ENCODE measurements at regions not wholly inside any gene's neighbourhood (a gene's known extent, or its start where the extent isn't known, plus 50 kb on each side); places are given as distances from the start of the nearest gene placed in this dataset.
"Not testable (repeated sequence)": the region's sequence is repeated elsewhere in the genome, so short reads cannot be mapped to it uniquely, and the experiment has no call there.

- H3K4me1 ChIP-seq (ENCODE audit: control insufficient read depth, insufficient read depth, low read length): no peaks in the 10 kb centered on the region
- H3K4me3 ChIP-seq (ENCODE audit: low read depth, low read length): no peak overlapping the region
- no peaks in the 10 kb centered on the region for H3K27me3 ChIP-seq (ENCODE audit: control insufficient read depth, insufficient read depth, low read length)
- no peak overlapping the region for H3K9ac ChIP-seq (ENCODE audit: low read depth, low read length)
- no peaks in the 10 kb centered on the region for H3K9me3 ChIP-seq (ENCODE audit: control insufficient read depth, insufficient read depth, low read length)
- H3K36me3 ChIP-seq (ENCODE audit: control insufficient read depth, insufficient read depth, low read length): no peaks in the 10 kb centered on the region
Measured at GRCh38 chr4:71872767-71873415, 89.0 kb upstream of the GC start.

- Histone ChIP-seq H3K36me3 (ENCODE audit: control insufficient read depth, insufficient read depth, low read length) (no peaks in the 10 kb centered on the region), H3K27me3 (ENCODE audit: control insufficient read depth, insufficient read depth, low read length) (no peaks in the 10 kb centered on the region), H3K4me3 (ENCODE audit: low read depth, low read length) (no peak overlapping the region), H3K9me3 (ENCODE audit: control insufficient read depth, insufficient read depth, low read length) (no peaks in the 10 kb centered on the region), H3K4me1 (ENCODE audit: control insufficient read depth, insufficient read depth, low read length) (peaks cover 10% of the 10 kb centered on the region), H3K9ac (ENCODE audit: low read depth, low read length) (no peak overlapping the region)
Measured at GRCh38 chr4:71878376-71878775, 94.5 kb upstream of the GC start.

GRCh38 chr4:71882113-71882841 lies 98.4 kb upstream of the GC start:
- H3K9me3 ChIP-seq (ENCODE audit: control insufficient read depth, insufficient read depth, low read length): no peaks in the 10 kb centered on the region
- no peaks in the 10 kb centered on the region for H3K36me3 ChIP-seq (ENCODE audit: control insufficient read depth, insufficient read depth, low read length)

GRCh38 chr4:71900366-71900765 lies 116.5 kb upstream of the GC start:
- not testable (repeated sequence) for H3K4me3 ChIP-seq (ENCODE audit: low read depth, low read length); H3K36me3 ChIP-seq (ENCODE audit: control insufficient read depth, insufficient read depth, low read length); H3K4me1 ChIP-seq (ENCODE audit: control insufficient read depth, insufficient read depth, low read length); H3K9ac ChIP-seq (ENCODE audit: low read depth, low read length); H3K27me3 ChIP-seq (ENCODE audit: control insufficient read depth, insufficient read depth, low read length); H3K9me3 ChIP-seq (ENCODE audit: control insufficient read depth, insufficient read depth, low read length)

More at GRCh38 chr4:71882113-71882841, 98.4 kb upstream of the GC start:
- Histone ChIP-seq H3K4me1 (ENCODE audit: control insufficient read depth, insufficient read depth, low read length) (peaks cover 10% of the 10 kb centered on the region), H3K4me3 (ENCODE audit: low read depth, low read length) (no peak overlapping the region), H3K27me3 (ENCODE audit: control insufficient read depth, insufficient read depth, low read length) (no peaks in the 10 kb centered on the region), H3K9ac (ENCODE audit: low read depth, low read length) (no peak overlapping the region)

DNA sequence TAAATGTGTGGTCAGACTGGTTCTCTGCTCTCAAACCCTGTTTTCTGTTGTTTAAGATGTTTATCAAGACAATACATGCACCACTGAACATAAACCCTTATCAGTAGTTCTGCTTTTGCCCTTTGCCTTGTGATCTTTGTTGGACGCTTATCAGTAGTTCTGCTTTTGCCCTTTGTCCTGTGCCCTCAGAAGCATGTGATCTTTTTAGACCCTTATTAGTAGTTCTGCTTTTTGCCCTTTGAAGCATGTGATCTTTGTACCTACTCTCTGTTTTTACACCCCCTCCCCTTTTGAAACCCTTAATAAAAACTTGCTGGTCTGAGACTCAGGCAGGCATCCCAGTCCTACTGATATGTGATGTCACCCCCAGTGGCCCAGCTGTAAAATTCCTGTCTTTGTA lies 121.7 kb upstream of the GC start:
- not testable (repeated sequence) for H3K27me3 ChIP-seq (ENCODE audit: control insufficient read depth, insufficient read depth, low read length); H3K36me3 ChIP-seq (ENCODE audit: control insufficient read depth, insufficient read depth, low read length); H3K4me3 ChIP-seq (ENCODE audit: low read depth, low read length); H3K9me3 ChIP-seq (ENCODE audit: control insufficient read depth, insufficient read depth, low read length); H3K4me1 ChIP-seq (ENCODE audit: control insufficient read depth, insufficient read depth, low read length); H3K9ac ChIP-seq (ENCODE audit: low read depth, low read length)

GRCh38 chr4:71906096-71906495 lies 122.2 kb upstream of the GC start:
- H3K9me3 ChIP-seq (ENCODE audit: control insufficient read depth, insufficient read depth, low read length): peaks cover 5% of the 10 kb centered on the region
- no peaks in the 10 kb centered on the region for H3K27me3 ChIP-seq (ENCODE audit: control insufficient read depth, insufficient read depth, low read length)
- no peak overlapping the region for H3K4me3 ChIP-seq (ENCODE audit: low read depth, low read length)
- H3K36me3 ChIP-seq (ENCODE audit: control insufficient read depth, insufficient read depth, low read length): no peaks in the 10 kb centered on the region
- H3K4me1 ChIP-seq (ENCODE audit: control insufficient read depth, insufficient read depth, low read length): no peaks in the 10 kb centered on the region
- no peak overlapping the region for H3K9ac ChIP-seq (ENCODE audit: low read depth, low read length)

- H3K9me3 ChIP-seq (ENCODE audit: control insufficient read depth, insufficient read depth, low read length): peaks cover 5% of the 10 kb centered on the region
- no peaks in the 10 kb centered on the region for H3K4me1 ChIP-seq (ENCODE audit: control insufficient read depth, insufficient read depth, low read length)
- H3K4me3 ChIP-seq (ENCODE audit: low read depth, low read length): no peak overlapping the region
- no peaks in the 10 kb centered on the region for H3K27me3 ChIP-seq (ENCODE audit: control insufficient read depth, insufficient read depth, low read length)
- H3K36me3 ChIP-seq (ENCODE audit: control insufficient read depth, insufficient read depth, low read length): no peaks in the 10 kb centered on the region
- no peak overlapping the region for H3K9ac ChIP-seq (ENCODE audit: low read depth, low read length)
Measured at GRCh38 chr4:71907071-71907470, 123.2 kb upstream of the GC start.

GRCh38 chr4:71907782-71908181 lies 123.9 kb upstream of the GC start:
- H3K9me3 ChIP-seq (ENCODE audit: control insufficient read depth, insufficient read depth, low read length): peaks cover 5% of the 10 kb centered on the region
- H3K36me3 ChIP-seq (ENCODE audit: control insufficient read depth, insufficient read depth, low read length): no peaks in the 10 kb centered on the region
- no peaks in the 10 kb centered on the region for H3K27me3 ChIP-seq (ENCODE audit: control insufficient read depth, insufficient read depth, low read length)
- H3K9ac ChIP-seq (ENCODE audit: low read depth, low read length): no peak overlapping the region
- no peak overlapping the region for H3K4me3 ChIP-seq (ENCODE audit: low read depth, low read length)
- no peaks in the 10 kb centered on the region for H3K4me1 ChIP-seq (ENCODE audit: control insufficient read depth, insufficient read depth, low read length)

GRCh38 chr4:71913275-71913674 lies 118.5 kb upstream of the NPFFR2 start:
- H3K4me1 ChIP-seq (ENCODE audit: control insufficient read depth, insufficient read depth, low read length): no peaks in the 10 kb centered on the region
- no peak overlapping the region for H3K9ac ChIP-seq (ENCODE audit: low read depth, low read length)
- H3K4me3 ChIP-seq (ENCODE audit: low read depth, low read length): no peak overlapping the region
- no peaks in the 10 kb centered on the region for H3K27me3 ChIP-seq (ENCODE audit: control insufficient read depth, insufficient read depth, low read length)
- H3K9me3 ChIP-seq (ENCODE audit: control insufficient read depth, insufficient read depth, low read length): no peaks in the 10 kb centered on the region
- H3K36me3 ChIP-seq (ENCODE audit: control insufficient read depth, insufficient read depth, low read length): no peaks in the 10 kb centered on the region

- Histone ChIP-seq H3K9ac (ENCODE audit: low read depth, low read length) (no peak overlapping the region), H3K4me1 (ENCODE audit: control insufficient read depth, insufficient read depth, low read length) (no peaks in the 10 kb centered on the region), H3K9me3 (ENCODE audit: control insufficient read depth, insufficient read depth, low read length) (no peaks in the 10 kb centered on the region)
Measured at GRCh38 chr4:71923070-71923469, 108.7 kb upstream of the NPFFR2 start.

DNA sequence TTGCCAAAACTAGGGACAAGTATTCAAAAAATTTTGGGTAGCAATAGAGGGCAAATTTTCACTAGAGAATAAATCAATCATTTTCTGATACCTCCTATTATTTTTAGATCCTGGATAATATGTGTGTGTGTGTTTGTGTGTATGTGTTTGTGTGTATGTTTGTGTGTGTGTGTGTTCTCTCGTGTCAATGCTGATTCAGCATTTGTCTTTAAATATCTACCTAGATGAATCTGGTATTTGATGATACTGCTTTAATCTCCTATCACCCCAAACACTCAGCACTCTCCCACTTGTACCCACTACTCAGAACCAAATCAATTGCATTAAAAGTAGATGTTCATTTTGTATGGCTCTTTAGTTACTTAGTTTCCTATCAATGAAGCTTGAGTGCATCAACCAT lies 101.3 kb upstream of the NPFFR2 start:
- no peaks in the 10 kb centered on the region for H3K4me1 ChIP-seq (ENCODE audit: control insufficient read depth, insufficient read depth, low read length)
- no peak overlapping the region for H3K4me3 ChIP-seq (ENCODE audit: low read depth, low read length)
- H3K9ac ChIP-seq (ENCODE audit: low read depth, low read length): no peak overlapping the region
- H3K27me3 ChIP-seq (ENCODE audit: control insufficient read depth, insufficient read depth, low read length): no peaks in the 10 kb centered on the region
- H3K9me3 ChIP-seq (ENCODE audit: control insufficient read depth, insufficient read depth, low read length): no peaks in the 10 kb centered on the region
- H3K36me3 ChIP-seq (ENCODE audit: control insufficient read depth, insufficient read depth, low read length): no peaks in the 10 kb centered on the region

More at GRCh38 chr4:71923070-71923469, 108.7 kb upstream of the NPFFR2 start:
- Histone ChIP-seq H3K36me3 (ENCODE audit: control insufficient read depth, insufficient read depth, low read length) (no peaks in the 10 kb centered on the region), H3K27me3 (ENCODE audit: control insufficient read depth, insufficient read depth, low read length) (no peaks in the 10 kb centered on the region), H3K4me3 (ENCODE audit: low read depth, low read length) (no peak overlapping the region)

DNA sequence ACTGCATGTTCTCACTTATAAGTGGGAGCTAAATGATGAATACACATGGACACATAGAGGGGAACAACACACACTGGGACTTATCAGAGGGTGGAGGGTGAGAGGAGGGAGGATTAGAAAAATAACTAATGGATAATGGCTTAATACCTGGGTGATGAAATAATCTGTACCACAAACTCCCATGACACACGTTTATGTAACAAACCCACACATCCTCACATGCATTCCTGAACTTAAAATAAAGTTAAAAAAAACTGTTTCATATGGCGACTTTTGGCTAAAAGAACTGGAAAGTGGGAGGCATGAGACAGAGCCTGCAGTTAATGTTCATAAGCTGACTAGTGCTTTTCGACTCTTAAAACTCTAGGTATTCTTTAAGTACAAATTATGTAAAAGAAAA lies 98.9 kb upstream of the NPFFR2 start:
- Histone ChIP-seq H3K4me1 (ENCODE audit: control insufficient read depth, insufficient read depth, low read length) (no peaks in the 10 kb centered on the region), H3K4me3 (ENCODE audit: low read depth, low read length) (no peak overlapping the region), H3K27me3 (ENCODE audit: control insufficient read depth, insufficient read depth, low read length) (no peaks in the 10 kb centered on the region), H3K36me3 (ENCODE audit: control insufficient read depth, insufficient read depth, low read length) (no peaks in the 10 kb centered on the region), H3K9me3 (ENCODE audit: control insufficient read depth, insufficient read depth, low read length) (no peaks in the 10 kb centered on the region), H3K9ac (ENCODE audit: low read depth, low read length) (no peak overlapping the region)
